ENCODE measurements at regions not wholly inside any gene's neighbourhood (a gene's known extent, or its start where the extent isn't known, plus 50 kb on each side); places are given as distances from the start of the nearest gene placed in this dataset.

DNA sequence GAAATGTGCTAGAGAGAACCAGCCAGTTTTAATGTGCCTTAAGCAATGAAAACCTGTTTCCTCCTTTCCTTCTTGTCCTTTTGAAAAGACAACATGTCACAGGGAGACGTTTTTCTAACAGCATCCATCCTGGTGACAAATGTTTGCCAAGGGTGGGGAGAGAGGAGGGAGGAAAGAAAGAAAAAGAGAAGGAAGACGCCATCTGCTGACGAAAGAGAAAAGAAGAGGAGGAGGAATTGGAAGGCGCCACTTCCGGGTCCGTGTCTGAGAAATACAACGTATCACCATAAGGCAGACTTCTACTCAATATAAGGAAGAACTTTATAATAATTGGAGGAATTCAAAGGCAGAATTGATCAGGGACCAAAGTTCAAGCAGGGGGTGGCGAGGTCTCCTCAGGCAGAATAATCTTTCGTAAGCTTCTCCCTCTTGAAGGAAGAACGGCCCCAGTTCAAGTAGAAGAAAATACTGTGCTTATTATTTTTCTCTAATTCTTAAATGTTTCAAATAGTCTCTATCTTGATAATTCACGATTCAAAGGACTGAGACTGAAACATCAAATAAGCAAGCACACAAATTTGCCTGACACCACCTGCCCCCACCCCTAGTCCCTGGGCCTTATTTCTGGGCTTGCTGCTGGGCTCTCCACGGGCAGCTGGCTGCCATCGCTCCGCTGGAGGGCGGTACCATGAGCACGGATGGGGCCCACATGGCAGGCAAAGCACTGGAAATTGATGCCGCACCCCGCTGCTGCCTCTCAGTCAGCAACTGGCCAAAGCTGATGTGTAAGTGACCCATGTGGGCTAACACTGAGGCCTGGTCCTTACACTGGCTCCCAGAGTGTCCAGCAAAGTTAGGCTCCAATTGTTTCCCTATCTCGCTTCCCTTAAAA, 273.7 kb upstream of the KLF14 start:
- DNase-seq (ENCODE audit: low spot score): peak; percentile 54
- POLR2A ChIA-PET: no interaction called here

DNA sequence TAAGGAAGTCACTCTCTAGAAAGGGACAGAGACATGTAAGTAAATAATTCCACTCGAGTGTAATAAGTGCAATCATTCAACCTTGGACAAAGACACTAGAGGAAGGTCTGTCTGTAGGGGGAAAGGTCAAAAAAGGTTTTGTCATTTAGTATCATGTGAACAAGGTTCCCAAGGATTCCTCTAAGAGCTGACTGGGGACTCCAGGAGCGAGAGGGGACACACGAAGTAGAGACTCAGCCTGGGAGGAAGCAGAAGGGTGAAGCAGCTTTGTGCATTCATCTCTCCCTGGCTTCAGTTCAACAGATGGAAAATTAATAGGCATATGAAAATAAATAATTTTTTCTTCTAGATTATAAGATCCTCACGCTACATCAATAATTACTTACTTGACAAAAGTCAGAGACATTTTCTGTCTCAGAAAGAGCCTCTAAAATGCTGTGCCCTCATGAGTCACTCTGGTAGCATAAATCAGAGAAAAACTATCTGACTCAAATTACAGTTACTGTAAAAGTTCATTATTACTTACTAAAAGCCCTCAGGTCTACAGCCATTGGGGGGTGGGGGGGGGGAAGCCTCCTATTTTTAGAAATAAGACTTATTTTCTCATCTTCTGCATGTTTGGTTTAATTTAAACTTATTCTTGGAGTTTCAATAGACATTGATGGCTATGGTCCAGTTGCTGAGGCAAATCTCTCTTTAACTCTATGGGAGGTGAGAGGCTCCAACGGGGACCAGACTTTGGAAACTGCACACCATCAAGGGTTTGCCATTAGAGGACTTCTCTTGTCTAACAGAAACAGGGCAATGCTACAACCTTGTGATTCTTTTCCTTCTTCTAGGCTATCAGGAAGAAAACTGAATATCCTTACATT, 275.1 kb upstream of the KLF14 start:
- no peak for ATAC-seq
- ChIA-PET POLR2A (no interaction called here), CTCF (interaction anchor here (1.2 to 2.6 kb wide), 3 partner anchors 112 to 134 kb away, joined by 4 to 40 read pairs (median 5); no protein-coding TSS in a partner anchor)
- Mint-ChIP-seq H3K9me3 (peaks cover 10% of the 10 kb centered on the region), H3K4me3 (no peak overlapping the region), H3K36me3 (peaks cover 5% of the 10 kb centered on the region; the same call in 1 of the 2 replicates), H3K4me1 (peaks cover 31% of the 10 kb centered on the region), H3K27me3 (ENCODE audit: low read depth) (no peaks in the 10 kb centered on the region), H3K27ac (no peak overlapping the region)
- no peak for DNase-seq (ENCODE audit: low spot score)
- TF ChIP-seq, protein P1, sequence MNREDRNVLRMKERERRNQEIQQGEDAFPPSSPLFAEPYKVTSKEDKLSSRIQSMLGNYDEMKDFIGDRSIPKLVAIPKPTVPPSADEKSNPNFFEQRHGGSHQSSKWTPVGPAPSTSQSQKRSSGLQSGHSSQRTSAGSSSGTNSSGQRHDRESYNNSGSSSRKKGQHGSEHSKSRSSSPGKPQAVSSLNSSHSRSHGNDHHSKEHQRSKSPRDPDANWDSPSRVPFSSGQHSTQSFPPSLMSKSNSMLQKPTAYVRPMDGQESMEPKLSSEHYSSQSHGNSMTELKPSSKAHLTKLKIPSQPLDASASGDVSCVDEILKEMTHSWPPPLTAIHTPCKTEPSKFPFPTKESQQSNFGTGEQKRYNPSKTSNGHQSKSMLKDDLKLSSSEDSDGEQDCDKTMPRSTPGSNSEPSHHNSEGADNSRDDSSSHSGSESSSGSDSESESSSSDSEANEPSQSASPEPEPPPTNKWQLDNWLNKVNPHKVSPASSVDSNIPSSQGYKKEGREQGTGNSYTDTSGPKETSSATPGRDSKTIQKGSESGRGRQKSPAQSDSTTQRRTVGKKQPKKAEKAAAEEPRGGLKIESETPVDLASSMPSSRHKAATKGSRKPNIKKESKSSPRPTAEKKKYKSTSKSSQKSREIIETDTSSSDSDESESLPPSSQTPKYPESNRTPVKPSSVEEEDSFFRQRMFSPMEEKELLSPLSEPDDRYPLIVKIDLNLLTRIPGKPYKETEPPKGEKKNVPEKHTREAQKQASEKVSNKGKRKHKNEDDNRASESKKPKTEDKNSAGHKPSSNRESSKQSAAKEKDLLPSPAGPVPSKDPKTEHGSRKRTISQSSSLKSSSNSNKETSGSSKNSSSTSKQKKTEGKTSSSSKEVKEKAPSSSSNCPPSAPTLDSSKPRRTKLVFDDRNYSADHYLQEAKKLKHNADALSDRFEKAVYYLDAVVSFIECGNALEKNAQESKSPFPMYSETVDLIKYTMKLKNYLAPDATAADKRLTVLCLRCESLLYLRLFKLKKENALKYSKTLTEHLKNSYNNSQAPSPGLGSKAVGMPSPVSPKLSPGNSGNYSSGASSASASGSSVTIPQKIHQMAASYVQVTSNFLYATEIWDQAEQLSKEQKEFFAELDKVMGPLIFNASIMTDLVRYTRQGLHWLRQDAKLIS (CRISPR knock-in tag; IDR thresholded peaks at IDR 0.05; ENCODE audit: borderline replicate concordance): no peak
- no peak for TF ChIP-seq NR1H2 (CRISPR knock-in tag; IDR thresholded peaks at IDR 0.05)
- TF ChIP-seq, protein P2, sequence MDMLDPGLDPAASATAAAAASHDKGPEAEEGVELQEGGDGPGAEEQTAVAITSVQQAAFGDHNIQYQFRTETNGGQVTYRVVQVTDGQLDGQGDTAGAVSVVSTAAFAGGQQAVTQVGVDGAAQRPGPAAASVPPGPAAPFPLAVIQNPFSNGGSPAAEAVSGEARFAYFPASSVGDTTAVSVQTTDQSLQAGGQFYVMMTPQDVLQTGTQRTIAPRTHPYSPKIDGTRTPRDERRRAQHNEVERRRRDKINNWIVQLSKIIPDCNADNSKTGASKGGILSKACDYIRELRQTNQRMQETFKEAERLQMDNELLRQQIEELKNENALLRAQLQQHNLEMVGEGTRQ (CRISPR knock-in tag; IDR thresholded peaks at IDR 0.05): no peak
- TF ChIP-seq IRF2 (CRISPR knock-in tag; IDR thresholded peaks at IDR 0.05; ENCODE audit: borderline replicate concordance, low read depth): no peak
- no peak for TF ChIP-seq CDX4 (CRISPR knock-in tag; IDR thresholded peaks at IDR 0.05; ENCODE audit: borderline replicate concordance)
- TF ChIP-seq NFE2L1 (CRISPR knock-in tag; IDR thresholded peaks at IDR 0.05): no peak
- TF ChIP-seq, protein P3, sequence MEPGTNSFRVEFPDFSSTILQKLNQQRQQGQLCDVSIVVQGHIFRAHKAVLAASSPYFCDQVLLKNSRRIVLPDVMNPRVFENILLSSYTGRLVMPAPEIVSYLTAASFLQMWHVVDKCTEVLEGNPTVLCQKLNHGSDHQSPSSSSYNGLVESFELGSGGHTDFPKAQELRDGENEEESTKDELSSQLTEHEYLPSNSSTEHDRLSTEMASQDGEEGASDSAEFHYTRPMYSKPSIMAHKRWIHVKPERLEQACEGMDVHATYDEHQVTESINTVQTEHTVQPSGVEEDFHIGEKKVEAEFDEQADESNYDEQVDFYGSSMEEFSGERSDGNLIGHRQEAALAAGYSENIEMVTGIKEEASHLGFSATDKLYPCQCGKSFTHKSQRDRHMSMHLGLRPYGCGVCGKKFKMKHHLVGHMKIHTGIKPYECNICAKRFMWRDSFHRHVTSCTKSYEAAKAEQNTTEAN (CRISPR knock-in tag; IDR thresholded peaks at IDR 0.05): no peak
- TF ChIP-seq ZNF317 (CRISPR knock-in tag; IDR thresholded peaks at IDR 0.05; ENCODE audit: borderline replicate concordance, low read depth): no peak
- TF ChIP-seq FOXJ3 (CRISPR knock-in tag; IDR thresholded peaks at IDR 0.05; ENCODE audit: borderline replicate concordance): no peak
- TF ChIP-seq NR3C1 (CRISPR knock-in tag; conservative IDR thresholded peaks at IDR 0.05; ENCODE audit: low read depth): no peak
- no peak for TF ChIP-seq TEAD1 (CRISPR knock-in tag; IDR thresholded peaks at IDR 0.05)
- TF ChIP-seq MXD4 (CRISPR knock-in tag; IDR thresholded peaks at IDR 0.05; ENCODE audit: borderline replicate concordance): no peak
- no peak for TF ChIP-seq RELA (CRISPR knock-in tag; IDR thresholded peaks at IDR 0.05; ENCODE audit: borderline replicate concordance)

More for the DNA sequence above, 273.7 kb upstream of the KLF14 start:
- Mint-ChIP-seq H3K36me3 (peaks cover 14% of the 10 kb centered on the region), H3K27ac (peak overlapping the region; percentile 90), H3K4me1 (peaks cover 20% of the 10 kb centered on the region), H3K27me3 (ENCODE audit: low read depth) (no peaks in the 10 kb centered on the region), H3K4me3 (no peak overlapping the region), H3K9me3 (peaks cover 18% of the 10 kb centered on the region)
- ATAC-seq: peak; percentile 88
- TF ChIP-seq KAT7 (CRISPR knock-in tag; IDR thresholded peaks at IDR 0.05; ENCODE audit: borderline replicate concordance) (no peak), ZNF423 (CRISPR knock-in tag; IDR thresholded peaks at IDR 0.05) (peak; percentile 44; the same call in 1 of the 2 replicates), CTCF (IDR thresholded peaks at IDR 0.05) (no peak), TEAD1 (CRISPR knock-in tag; IDR thresholded peaks at IDR 0.05) (no peak), JUN (CRISPR knock-in tag; IDR thresholded peaks at IDR 0.05) (no peak)
- CTCF ChIA-PET: interaction anchor here (0.6 to 2.6 kb wide), 18 partner anchors 9 to 133 kb away, joined by 3 to 40 read pairs (median 4); no protein-coding TSS in a partner anchor

All from WTC11 (cell line).